Endothelial cell of umbilical vein (primary cell): ENCODE measurements at regions not wholly inside any gene's neighbourhood (a gene's known extent, or its start where the extent isn't known, plus 50 kb on each side); places are given as distances from the start of the nearest gene placed in this dataset.

ENCODE experiments used
- BruUV-seq: library from RNA; stranded (reverse); fragments of 400-500 nt; replicated peaks from 2 replicates; lab custom pipeline; 2021; lab: Mats Ljungman, UMichigan
- CTCF ChIA-PET: fragments of 300-600, 350-600 bp; sonication (Branson Sonifier 250); formaldehyde crosslinking; loops from one replicate; lab custom pipeline; 2021; ENCODE audit warnings: antibody characterized with exemption, inconsistent platforms; lab: Charles Lee
- POLR2A ChIA-PET: fragments of 300-600, 350-600 bp; sonication (Branson Sonifier 250); formaldehyde crosslinking; loops from one replicate; lab custom pipeline; 2021; ENCODE audit warnings: antibody characterized with exemption, inconsistent platforms; lab: Charles Lee
- DNase-seq: peaks from one replicate; pipeline ENCODE4 v3.0.0-alpha.2; 2011; ENCODE audit warnings: low read depth, low spot score
- FAIRE-seq: peaks from 2 replicates; lab custom pipeline; 2011; peaks lifted over from hg19 to GRCh38; lab: Jason Lieb, UNC
- H2AFZ ChIP-seq: 2 replicates; pipeline ENCODE4 v1.6.0; 2012; ENCODE audit warnings: low read depth, low read length, control low read depth, inconsistent platforms
- H3K27ac ChIP-seq: 2 replicates; pipeline ENCODE4 v1.5.1; 2011; ENCODE audit warnings: low read depth, mild to moderate bottlenecking, control low read depth, low read length, moderate library complexity; ENCODE audit not compliant: insufficient read depth
- H3K27me3 ChIP-seq, 2 experiments: 2 replicates each; pipeline versions ENCODE4 v1.6.0 to v1.6.1; 2011; ENCODE audit warnings: low read length in 2 of 2, mixed read lengths in 1 of 2; ENCODE audit not compliant: control insufficient read depth in 2 of 2, insufficient read depth in 2 of 2
- H3K36me3 ChIP-seq, 2 experiments: 2 replicates in 1 of 2; 3 replicates in 1 of 2; pipeline ENCODE4 v1.5.1; 2011; ENCODE audit warnings: low read length in 2 of 2, mild to moderate bottlenecking in 1 of 2, moderate library complexity in 1 of 2; ENCODE audit not compliant: control insufficient read depth in 2 of 2, insufficient read depth in 2 of 2; ENCODE audit errors: extremely low read depth in 1 of 2
- H3K4me1 ChIP-seq: 3 replicates; pipeline ENCODE4 v1.5.1; 2011; ENCODE audit warnings: mild to moderate bottlenecking, low read length; ENCODE audit not compliant: control insufficient read depth, insufficient read depth; ENCODE audit errors: extremely low read depth
- H3K4me2 ChIP-seq: 2 replicates; pipeline ENCODE4 v1.6.1; 2011; ENCODE audit warnings: low read length, control low read depth, mixed read lengths; ENCODE audit not compliant: insufficient read depth
- H3K4me3 ChIP-seq, 3 experiments: fragments of 200-600 bp in 1 of 3; sonication (generic), shearing (Covaris generic) in 1 of 3; replicated peaks in 1 of 3; 2 replicates each; pipeline ENCODE4 v1.5.1; 2011 to 2016; ENCODE audit warnings: control low read depth in 3 of 3, low read length in 3 of 3, mild to moderate bottlenecking in 2 of 3, inconsistent platforms in 1 of 3, low read depth in 1 of 3, moderate library complexity in 1 of 3; ENCODE audit not compliant: insufficient read depth in 1 of 3
- H3K79me2 ChIP-seq: 2 replicates; pipeline ENCODE4 v1.6.0; 2012; ENCODE audit warnings: low read length, inconsistent platforms; ENCODE audit not compliant: control insufficient read depth, insufficient read depth
- H3K9ac ChIP-seq: replicated peaks from 2 replicates; pipeline ENCODE3; 2011; ENCODE audit warnings: low read length, control low read depth; ENCODE audit not compliant: insufficient read depth; ENCODE audit errors: extremely low read depth
- H3K9me1 ChIP-seq: replicated peaks from 3 replicates; pipeline ENCODE4 v1.6.0; 2011; ENCODE audit warnings: mild to moderate bottlenecking, low read length; ENCODE audit not compliant: control insufficient read depth, insufficient read depth; ENCODE audit errors: extremely low read depth
- H3K9me3 ChIP-seq: replicated peaks from 2 replicates; pipeline ENCODE4 v1.5.1; 2012; ENCODE audit warnings: low read length, inconsistent platforms; ENCODE audit not compliant: control insufficient read depth, insufficient read depth
- H4K20me1 ChIP-seq: replicated peaks from 2 replicates; pipeline ENCODE3; 2011; ENCODE audit warnings: mild to moderate bottlenecking, low read length; ENCODE audit not compliant: control insufficient read depth, insufficient read depth; ENCODE audit errors: extremely low read depth
- EZH2 ChIP-seq: IDR thresholded peaks from 2 replicates; pipeline ENCODE4 v1.6.1; 2012; ENCODE audit warnings: borderline replicate concordance, low read depth, mild to moderate bottlenecking, moderate library complexity, low read length, inconsistent platforms; ENCODE audit not compliant: severe bottlenecking
- FOS ChIP-seq: IDR thresholded peaks from 2 replicates; pipeline ENCODE4 v1.6.1; 2011; ENCODE audit warnings: mild to moderate bottlenecking, low read length, moderate library complexity, borderline replicate concordance; ENCODE audit not compliant: insufficient read depth
- GATA2 ChIP-seq: IDR thresholded peaks from 2 replicates; pipeline ENCODE4 v1.7.0; 2011; ENCODE audit warnings: low read depth, mild to moderate bottlenecking, moderate library complexity, mixed read lengths, low read length; ENCODE audit not compliant: insufficient read length, insufficient read depth
- JUN ChIP-seq: IDR thresholded peaks from 2 replicates; pipeline ENCODE4 v1.6.1; 2011; ENCODE audit warnings: borderline replicate concordance, low read depth; ENCODE audit not compliant: insufficient read length, insufficient read depth
- MYC ChIP-seq: IDR thresholded peaks from one replicate; pipeline ENCODE4 v1.6.1; 2011; ENCODE audit warnings: mild to moderate bottlenecking, low read depth, low read length
- POLR2A ChIP-seq: IDR thresholded peaks from 2 replicates; pipeline ENCODE4 v1.6.1; 2012; ENCODE audit warnings: low read depth, mild to moderate bottlenecking, control low read depth, low read length
- POLR2AphosphoS5 ChIP-seq: IDR thresholded peaks from 2 replicates; pipeline ENCODE4 v1.6.1; 2012; ENCODE audit warnings: low read depth, mild to moderate bottlenecking, control low read depth, low read length, moderate library complexity; ENCODE audit not compliant: insufficient read depth
- dilution Hi-C: fragments of 300-500 bp; cut with MboI; formaldehyde crosslinking; loops from one replicate; pipeline ENCODE4 v1.15.0; 2019; ENCODE audit warnings: low sequenced_read_pairs; ENCODE audit not compliant: extremely low pct_ligation_motif_present
- intact Hi-C: fragments of 100-400 bp; cut with micrococcal nuclease; formaldehyde crosslinking; loops from one replicate; pipeline ENCODE4 v1.10.0; 2022
- TF ChIP-seq, protein P1 (sequence below), 2 donors: IDR thresholded peaks; 1 replicate in 1 of 2; 2 replicates in 1 of 2; pipeline ENCODE4 v1.5.1; 2011; ENCODE audit warnings: low read length in 2 of 2, mild to moderate bottlenecking in 2 of 2, moderate library complexity in 2 of 2, control low read depth in 1 of 2, inconsistent platforms in 1 of 2, low read depth in 1 of 2; ENCODE audit not compliant: insufficient read depth in 1 of 2; ENCODE audit errors: extremely low read depth in 1 of 2
- TF ChIP-seq, protein P2 (sequence below): IDR thresholded peaks from 2 replicates; pipeline ENCODE4 v1.6.1; 2011; ENCODE audit not compliant: insufficient read depth, insufficient read length

DNA sequence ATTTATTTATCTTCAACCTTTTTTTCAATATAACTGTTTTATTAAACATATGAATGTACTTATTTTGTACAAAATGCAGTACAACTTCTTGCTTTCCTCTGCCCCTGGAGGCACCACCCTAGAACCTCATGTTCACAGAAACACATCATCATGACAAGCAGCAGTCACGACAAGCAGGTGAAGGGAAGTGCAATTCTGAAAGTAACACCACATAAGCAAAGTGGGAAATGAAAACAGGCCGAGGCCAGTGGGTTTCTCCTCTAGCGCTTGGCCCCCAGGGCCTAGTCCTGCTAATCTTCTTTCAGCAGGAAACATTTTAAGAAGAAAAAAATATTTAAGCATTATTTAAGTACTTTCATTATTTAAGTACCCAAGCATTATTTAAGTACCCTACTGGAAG lies 598.1 kb downstream of the SH2D4B start:
- POLR2A ChIA-PET, result no interaction called here

DNA sequence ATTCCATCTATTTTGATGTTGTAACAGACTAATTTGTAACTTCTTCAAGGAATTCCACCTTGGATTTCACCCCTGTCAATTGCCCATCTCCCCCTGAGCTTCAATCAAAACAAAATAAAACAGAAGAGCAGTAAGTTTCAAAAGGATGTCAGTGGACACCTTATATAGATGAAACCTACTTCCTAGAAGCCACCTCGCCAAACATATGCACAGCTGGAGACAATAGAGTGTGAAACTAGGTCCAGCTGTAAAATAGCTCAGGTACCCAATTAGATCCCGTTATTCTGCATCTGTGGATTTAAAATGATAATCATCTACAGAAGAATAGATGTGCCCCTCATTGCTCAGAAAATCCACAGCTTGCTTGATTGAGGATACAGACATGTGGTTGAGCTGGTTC lies 598.6 kb downstream of the SH2D4B start:
- no peak overlapping the region for H2AFZ ChIP-seq
- no peaks in the 10 kb centered on the region for H3K9me3 ChIP-seq
- H3K36me3 ChIP-seq, result no peaks in the 10 kb centered on the region
- H3K4me3 ChIP-seq, result no peak overlapping the region
- no peak for DNase-seq
- FAIRE-seq, result no peak
- H3K4me1 ChIP-seq, result no peaks in the 10 kb centered on the region
- no peak overlapping the region for H3K27ac ChIP-seq
- no TSS peak for BruUV-seq
- H3K27me3 ChIP-seq, result no peaks in the 10 kb centered on the region
- dilution Hi-C loops (no loop called here), intact Hi-C loops (no loop called here)
- H3K4me2 ChIP-seq, result no peak overlapping the region
- no peaks in the 10 kb centered on the region for H3K9me1 ChIP-seq
- no peak overlapping the region for H3K9ac ChIP-seq
- ChIA-PET CTCF (no interaction called here), POLR2A (no interaction called here)
- H3K79me2 ChIP-seq, result no peaks in the 10 kb centered on the region
- no peaks in the 10 kb centered on the region for H4K20me1 ChIP-seq
- TF ChIP-seq FOS (no peak), POLR2A (no peak), MYC (no peak), POLR2AphosphoS5 (no peak), EZH2 (no peak), GATA2 (no peak), JUN (no peak)
- TF ChIP-seq, protein P1, sequence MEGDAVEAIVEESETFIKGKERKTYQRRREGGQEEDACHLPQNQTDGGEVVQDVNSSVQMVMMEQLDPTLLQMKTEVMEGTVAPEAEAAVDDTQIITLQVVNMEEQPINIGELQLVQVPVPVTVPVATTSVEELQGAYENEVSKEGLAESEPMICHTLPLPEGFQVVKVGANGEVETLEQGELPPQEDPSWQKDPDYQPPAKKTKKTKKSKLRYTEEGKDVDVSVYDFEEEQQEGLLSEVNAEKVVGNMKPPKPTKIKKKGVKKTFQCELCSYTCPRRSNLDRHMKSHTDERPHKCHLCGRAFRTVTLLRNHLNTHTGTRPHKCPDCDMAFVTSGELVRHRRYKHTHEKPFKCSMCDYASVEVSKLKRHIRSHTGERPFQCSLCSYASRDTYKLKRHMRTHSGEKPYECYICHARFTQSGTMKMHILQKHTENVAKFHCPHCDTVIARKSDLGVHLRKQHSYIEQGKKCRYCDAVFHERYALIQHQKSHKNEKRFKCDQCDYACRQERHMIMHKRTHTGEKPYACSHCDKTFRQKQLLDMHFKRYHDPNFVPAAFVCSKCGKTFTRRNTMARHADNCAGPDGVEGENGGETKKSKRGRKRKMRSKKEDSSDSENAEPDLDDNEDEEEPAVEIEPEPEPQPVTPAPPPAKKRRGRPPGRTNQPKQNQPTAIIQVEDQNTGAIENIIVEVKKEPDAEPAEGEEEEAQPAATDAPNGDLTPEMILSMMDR (IDR thresholded peaks at IDR 0.05; ENCODE audit: extremely low read depth in 1 of 2, insufficient read depth in 1 of 2, low read depth in 1 of 2, low read length in 2 of 2), result no peak
- TF ChIP-seq, protein P2, sequence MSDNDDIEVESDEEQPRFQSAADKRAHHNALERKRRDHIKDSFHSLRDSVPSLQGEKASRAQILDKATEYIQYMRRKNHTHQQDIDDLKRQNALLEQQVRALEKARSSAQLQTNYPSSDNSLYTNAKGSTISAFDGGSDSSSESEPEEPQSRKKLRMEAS, result no peak

More for the DNA sequence above, 598.1 kb downstream of the SH2D4B start:
- CTCF ChIA-PET, result no interaction called here
- no peak for TF ChIP-seq POLR2AphosphoS5
- TF ChIP-seq POLR2A, result no peak
- TF ChIP-seq JUN, result no peak
- no peak for TF ChIP-seq EZH2
- TF ChIP-seq GATA2, result no peak
- TF ChIP-seq, protein P2, result no peak
- no peak overlapping the region for H3K4me2 ChIP-seq
- H3K9ac ChIP-seq, result no peak overlapping the region
- H3K9me1 ChIP-seq, result no peaks in the 10 kb centered on the region
- H4K20me1 ChIP-seq, result no peaks in the 10 kb centered on the region
- H3K27me3 ChIP-seq, result no peaks in the 10 kb centered on the region
- H3K4me3 ChIP-seq, result no peak overlapping the region
- H3K79me2 ChIP-seq, result no peaks in the 10 kb centered on the region
- no peak for DNase-seq
- H2AFZ ChIP-seq, result no peak overlapping the region
- dilution Hi-C loops (no loop called here), intact Hi-C loops (no loop called here)
- no peaks in the 10 kb centered on the region for H3K36me3 ChIP-seq
- no peaks in the 10 kb centered on the region for H3K9me3 ChIP-seq
- no peak overlapping the region for H3K27ac ChIP-seq
- no peak for FAIRE-seq
- no TSS peak for BruUV-seq
- H3K4me1 ChIP-seq, result no peaks in the 10 kb centered on the region
